ENCODE measurements at regions not wholly inside any gene's neighbourhood (a gene's known extent, or its start where the extent isn't known, plus 50 kb on each side); places are given as distances from the start of the nearest gene placed in this dataset.

GRCh38 chr15:96404560-96404959 lies 74.1 kb downstream of the NR2F2 start:
- TF ChIP-seq CEBPB (IDR thresholded peaks at IDR 0.05; ENCODE audit: low read depth, low read length) (no peak), RFX5 (IDR thresholded peaks at IDR 0.05; ENCODE audit: low read depth, low read length) (no peak)

Data from IMR-90 (cell line).